ENCODE measurements at regions not wholly inside any gene's neighbourhood (a gene's known extent, or its start where the extent isn't known, plus 50 kb on each side); places are given as distances from the start of the nearest gene placed in this dataset.

DNA sequence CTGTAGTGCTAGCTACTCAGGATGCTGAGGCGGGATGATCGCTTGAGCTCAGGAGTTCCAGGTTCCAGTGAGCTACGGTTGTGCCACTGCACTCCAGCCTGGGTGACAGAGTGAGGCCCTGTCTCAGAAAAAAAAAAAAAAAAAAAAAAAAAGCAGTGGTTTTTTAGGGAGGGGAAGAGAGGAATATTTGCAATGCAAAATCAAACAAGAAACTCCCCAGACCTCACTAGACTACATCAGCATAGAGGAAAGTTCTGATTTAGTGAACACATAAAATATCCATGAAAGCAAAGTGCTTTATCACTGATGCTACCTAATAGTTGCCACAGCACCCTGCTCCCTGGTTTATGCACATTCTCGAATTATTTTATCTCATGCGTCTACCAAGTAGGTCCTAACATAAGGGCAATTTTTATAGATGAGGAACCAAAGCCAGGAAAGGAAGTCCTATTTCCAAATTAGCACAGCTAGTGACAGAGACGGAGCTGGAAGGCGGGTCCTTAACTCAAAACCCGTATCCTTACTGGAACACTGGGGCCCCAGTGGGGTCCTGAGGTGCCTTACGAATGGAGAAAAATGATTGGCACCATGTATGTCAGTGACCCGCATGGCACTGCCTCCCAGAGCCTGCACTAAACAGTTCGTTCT, 50.7 kb upstream of the GPR157 start:
- no peak for DNase-seq (ENCODE audit: low read depth in 2 of 2)

DNA sequence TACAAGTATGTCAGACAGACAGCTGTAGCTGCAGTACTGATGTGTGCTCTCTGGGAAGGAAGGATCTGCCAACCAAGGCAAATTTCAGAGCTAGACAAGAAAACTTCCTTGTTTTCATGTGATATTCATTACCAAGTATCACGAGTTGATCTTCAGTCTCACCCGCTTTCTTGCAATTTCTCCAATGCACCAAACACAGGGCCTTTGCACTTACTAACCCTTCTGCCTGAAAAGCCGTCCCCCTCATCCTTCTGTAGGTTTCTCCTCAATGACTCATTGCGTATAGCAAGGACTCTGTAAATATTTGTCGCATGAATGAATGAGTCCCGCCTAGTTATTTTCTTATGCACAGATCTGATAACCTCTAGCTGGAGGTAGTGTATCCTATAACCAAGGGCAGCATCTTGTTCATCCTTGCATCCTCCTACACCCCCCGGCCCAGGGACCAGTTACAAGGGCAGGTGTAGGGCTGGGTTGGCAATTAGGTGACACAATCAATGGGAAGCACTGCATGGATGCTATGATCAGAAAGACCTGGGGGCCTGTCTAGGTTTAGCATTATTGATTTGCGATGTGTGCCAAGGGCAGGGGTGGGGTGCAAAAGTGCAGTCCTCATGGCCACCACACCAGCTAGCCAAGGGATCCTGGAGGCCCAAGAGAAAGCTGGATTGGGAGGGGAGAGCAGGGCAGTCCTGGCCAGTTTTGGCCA, 51.4 kb upstream of the GPR157 start:
- DNase-seq (ENCODE audit: low read depth in 2 of 2) = no peak

DNA sequence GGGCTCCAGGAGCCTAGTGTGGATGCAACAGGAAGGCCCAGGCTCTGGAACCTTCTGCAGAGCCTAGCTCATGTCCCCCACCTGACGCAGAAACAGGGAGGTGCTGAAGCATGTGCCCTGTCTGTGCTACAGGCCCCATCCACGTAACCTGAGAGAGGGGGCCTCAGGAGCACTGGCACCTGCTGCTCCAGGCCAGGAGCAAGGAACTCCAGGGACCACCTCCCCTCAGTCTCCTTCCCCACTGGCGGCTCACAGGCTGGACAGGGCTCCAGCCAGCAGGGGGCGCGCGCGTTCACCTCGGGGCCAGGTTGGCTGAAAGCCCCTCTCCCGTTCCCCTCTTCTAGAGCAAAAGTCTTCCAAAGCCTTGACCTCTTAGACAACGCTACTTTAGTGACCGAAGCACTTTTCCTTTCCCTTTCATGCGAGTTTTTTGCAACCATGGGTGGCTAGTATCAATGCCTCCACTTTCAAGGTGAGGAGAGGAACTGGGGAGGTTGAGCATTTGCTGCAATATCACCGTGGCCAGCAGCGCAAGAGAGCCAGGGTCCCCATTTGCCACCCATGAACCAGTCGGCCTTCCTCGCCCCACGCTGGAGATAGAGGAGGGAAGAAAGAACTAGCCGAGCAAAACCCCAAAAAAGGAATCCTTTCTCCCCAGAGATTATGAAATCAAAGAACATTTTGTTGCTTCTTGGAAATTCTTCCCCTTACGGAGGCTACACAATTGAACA, 52.4 kb upstream of the GPR157 start:
- DNase-seq (ENCODE audit: low read depth in 2 of 2) = peak; percentile 14 to 39

DNA sequence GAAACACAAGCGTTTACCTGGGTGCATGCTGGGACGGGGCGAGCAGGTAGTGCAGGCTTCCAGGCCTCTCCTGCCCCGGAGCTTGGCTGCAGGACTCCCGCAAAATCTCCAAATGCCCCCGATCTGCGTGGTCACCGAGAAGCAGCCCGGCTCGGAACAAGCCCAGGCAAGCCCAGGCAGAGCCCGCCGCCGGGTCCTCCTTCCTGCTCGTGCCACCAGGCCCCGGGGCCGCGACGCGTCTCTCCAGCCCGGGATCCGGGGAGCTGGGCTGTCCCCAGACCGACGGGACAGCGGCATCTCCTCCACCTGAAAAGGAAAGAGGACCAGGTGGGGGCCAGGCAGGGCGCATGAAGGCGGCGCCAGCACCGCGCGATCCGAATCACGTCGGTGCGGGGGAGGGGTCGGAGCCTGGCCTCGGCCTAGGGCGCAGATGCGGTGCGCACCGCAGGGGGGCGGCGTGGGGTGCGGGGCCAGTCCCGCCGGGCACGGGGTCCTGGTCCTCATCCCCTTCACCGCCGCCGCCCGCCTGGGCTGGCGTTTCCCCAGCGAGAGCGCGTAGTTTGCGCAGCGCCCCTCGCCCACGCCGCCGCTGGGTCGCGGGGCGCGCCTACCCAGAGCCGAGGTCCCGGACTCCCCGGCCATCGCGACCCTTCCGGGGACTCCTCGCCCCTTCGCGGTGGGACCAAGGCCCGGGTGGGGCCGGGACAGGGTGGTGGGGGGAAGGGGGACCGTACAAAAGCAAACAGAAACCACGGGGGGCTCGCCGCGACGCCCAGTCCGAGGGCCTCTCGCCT, 52.4 kb upstream of the H6PD start:
- DNase-seq (ENCODE audit: low read depth in 2 of 2) = no peak

DNA sequence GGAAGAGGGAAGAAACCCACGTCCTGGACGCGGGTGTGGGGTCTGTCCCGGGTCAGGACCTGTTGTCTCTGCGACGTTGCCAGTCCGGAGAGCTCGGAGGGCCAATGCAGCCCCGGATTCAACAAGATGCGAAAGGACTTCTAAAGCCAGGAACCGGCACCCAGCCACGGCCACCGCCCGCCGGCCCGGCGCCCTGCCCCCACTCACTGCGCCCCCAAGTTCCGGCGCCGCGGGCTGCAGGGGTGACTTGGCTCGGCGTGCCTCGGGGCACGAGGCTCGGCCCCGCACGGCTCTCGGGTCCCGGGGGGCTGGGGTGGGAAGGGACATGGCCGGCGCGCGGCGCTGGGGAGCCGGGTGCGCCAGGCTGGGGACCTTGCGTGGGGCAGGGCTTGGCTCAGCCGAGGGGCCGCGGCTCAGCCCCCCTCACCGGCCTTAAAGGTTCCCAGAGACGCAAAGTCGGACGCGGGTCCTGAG, 51.8 kb upstream of the H6PD start:
- no peak for DNase-seq (ENCODE audit: low read depth in 2 of 2)

DNA sequence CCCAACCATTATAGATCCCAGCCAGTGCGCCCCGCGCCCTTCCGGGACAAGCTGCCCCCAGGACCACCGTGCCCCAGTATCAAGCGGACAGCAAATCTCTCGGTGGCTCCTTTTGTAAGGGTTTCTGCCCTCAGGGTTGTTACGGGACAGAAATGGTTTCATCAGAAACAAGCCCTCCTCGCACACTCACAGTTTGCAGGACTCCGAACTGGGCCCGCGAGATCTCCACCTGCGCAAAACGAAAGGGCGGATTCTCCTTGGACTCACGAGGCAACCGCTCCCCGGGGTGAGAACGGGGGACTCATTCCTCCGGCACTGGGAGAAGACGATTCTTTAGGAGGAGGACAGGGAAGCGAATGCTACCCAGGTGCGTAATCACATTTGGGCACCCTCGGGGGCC, 51.1 kb upstream of the H6PD start:
- DNase-seq (ENCODE audit: low read depth in 2 of 2) = no peak

DNA sequence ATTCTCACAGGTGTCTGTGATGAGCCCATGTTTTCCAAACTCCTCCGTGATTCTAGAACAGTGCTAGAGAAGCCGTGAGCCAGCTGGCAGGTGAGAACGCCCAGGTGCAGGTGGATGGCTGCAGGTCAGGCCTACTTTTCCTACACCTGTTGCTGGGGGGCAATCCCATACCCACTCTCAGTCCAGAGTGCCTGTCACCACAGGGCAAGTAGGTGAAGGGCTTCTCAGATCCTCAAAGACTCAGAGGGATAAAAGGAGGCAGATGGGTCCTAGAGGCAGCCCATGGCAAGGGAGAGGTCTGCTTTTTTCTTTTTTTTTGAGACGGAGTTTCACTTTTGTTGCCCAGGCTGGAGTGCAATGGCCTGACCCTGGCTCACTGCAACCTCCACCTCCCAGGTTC, 50.7 kb upstream of the H6PD start:
- no peak for DNase-seq (ENCODE audit: low read depth in 2 of 2)

DNA sequence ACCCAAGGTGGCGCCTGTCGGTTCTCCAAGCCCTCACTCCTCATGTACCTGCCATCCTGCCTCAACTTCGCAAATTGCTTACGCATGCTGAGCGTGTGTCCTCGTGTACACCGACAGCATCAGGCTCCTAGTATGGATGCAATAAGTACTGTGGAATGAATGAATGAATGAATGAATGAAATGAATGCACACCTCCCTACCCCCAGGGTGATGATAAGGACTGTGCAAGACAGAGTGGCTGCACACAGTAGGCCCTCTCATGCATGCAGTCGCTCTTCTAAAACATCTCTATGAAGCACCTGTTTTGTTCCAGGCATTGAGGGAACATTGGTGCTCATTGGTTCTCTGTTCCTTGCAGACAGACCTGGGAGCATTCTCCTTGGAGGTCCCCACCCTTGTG, 49.8 kb upstream of the H6PD start:
- DNase-seq (ENCODE audit: low read depth in 2 of 2) = no peak
